GM20000 (cell line): ENCODE measurements at regions not wholly inside any gene's neighbourhood (a gene's known extent, or its start where the extent isn't known, plus 50 kb on each side); places are given as distances from the start of the nearest gene placed in this dataset.

Source experiments
- DNase-seq: peaks from one replicate; pipeline ENCODE4 v3.0.0; 2012; ENCODE audit warnings: low spot score
- TF ChIP-seq, protein P1 (sequence below): IDR thresholded peaks from 2 replicates; pipeline ENCODE4 v1.5.1; 2012; ENCODE audit warnings: mild to moderate bottlenecking, control low read depth; ENCODE audit errors: extremely low read depth, missing control alignments

DNA sequence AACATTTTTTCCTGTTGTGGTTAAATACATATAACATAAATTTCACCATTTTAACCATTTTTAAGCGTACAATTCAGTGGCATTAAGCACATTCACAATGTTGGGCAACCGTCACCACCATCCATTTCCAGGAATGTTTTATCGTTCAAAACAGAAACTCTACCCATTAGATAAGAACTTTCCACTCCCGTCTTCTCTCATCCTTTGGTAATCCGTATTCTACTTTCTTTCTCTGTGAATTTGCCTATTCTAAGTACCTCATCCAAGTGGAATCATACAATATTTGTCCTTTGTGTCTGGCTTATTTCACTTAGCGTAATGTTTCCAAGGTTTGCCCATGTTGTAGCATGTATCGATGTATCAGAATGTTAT is 336.0 kb downstream of the RRAGC start:
- TF ChIP-seq, protein P1, sequence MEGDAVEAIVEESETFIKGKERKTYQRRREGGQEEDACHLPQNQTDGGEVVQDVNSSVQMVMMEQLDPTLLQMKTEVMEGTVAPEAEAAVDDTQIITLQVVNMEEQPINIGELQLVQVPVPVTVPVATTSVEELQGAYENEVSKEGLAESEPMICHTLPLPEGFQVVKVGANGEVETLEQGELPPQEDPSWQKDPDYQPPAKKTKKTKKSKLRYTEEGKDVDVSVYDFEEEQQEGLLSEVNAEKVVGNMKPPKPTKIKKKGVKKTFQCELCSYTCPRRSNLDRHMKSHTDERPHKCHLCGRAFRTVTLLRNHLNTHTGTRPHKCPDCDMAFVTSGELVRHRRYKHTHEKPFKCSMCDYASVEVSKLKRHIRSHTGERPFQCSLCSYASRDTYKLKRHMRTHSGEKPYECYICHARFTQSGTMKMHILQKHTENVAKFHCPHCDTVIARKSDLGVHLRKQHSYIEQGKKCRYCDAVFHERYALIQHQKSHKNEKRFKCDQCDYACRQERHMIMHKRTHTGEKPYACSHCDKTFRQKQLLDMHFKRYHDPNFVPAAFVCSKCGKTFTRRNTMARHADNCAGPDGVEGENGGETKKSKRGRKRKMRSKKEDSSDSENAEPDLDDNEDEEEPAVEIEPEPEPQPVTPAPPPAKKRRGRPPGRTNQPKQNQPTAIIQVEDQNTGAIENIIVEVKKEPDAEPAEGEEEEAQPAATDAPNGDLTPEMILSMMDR, result no peak
- DNase-seq, result no peak

DNA sequence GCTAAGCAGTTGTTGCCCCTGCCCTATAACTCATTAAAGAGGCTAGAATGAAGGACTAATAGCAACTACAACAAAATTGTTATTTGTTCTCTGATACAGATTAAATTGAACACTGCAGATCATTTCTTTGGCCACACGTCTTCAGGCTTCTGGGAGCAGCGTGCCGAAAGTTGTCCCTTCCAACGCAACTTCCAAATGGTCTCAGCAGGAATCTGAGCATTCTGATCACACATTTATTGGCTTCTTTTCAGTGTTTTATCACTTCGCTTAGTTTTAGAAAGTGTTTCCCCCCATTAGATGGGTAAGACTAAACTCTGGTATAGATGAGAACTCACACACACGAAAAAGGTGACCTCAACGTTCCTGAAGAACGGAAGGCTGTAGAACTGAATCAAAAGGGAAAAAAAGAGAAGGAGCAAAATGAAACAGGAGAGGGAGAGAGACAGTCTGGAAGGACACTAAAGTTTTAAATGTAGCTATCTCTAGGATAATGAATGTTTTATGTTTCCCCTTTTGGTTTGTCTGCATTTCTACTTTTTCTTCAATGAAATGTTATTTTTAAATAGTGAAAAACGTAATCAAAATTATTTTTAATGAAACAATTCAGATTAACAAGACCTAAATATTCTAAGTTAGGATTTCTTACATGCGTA is 336.5 kb downstream of the RRAGC start:
- TF ChIP-seq, protein P1, result no peak
- DNase-seq, result no peak

DNA sequence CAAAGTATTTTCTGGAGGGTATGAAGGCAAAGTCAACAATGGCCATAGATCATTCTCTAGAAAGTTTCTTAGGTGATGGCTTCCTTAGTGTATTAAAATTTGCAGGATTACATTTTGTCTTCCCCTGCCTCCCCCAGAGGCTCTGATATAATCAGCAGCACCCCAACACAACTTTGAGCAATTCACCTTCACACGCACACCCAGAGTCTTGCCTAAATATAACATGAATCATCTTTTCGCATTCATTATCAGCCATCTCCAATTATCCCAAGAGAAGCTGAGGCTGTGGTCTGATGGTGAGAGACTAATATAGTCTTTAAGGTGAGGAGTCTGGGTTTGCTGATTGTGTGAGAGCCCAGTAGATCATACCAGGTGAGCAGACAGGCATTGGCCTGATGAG is 343.0 kb downstream of the RRAGC start:
- no peak for DNase-seq
- TF ChIP-seq, protein P1, result no peak

DNA sequence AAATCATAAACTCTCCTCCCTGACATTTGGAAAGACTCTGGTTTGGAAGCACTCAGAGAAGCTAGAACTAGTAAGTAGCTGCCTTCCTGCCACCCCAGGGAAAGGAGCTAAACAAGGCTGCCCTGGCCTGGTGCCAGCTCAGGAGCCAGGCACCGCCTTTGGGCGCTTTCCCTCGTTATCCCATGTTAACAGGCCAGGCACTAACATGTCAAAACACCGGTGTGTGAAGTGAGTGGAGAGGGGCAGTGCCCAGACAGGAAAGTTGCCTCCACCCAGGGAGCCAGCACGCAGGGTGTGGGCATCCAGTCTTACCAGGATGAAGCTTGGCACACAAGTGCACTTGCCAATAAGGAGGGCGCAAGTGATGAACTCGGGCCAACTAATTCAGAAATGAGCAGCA is 346.8 kb downstream of the RRAGC start:
- no peak for DNase-seq
- TF ChIP-seq, protein P1, result no peak

DNA sequence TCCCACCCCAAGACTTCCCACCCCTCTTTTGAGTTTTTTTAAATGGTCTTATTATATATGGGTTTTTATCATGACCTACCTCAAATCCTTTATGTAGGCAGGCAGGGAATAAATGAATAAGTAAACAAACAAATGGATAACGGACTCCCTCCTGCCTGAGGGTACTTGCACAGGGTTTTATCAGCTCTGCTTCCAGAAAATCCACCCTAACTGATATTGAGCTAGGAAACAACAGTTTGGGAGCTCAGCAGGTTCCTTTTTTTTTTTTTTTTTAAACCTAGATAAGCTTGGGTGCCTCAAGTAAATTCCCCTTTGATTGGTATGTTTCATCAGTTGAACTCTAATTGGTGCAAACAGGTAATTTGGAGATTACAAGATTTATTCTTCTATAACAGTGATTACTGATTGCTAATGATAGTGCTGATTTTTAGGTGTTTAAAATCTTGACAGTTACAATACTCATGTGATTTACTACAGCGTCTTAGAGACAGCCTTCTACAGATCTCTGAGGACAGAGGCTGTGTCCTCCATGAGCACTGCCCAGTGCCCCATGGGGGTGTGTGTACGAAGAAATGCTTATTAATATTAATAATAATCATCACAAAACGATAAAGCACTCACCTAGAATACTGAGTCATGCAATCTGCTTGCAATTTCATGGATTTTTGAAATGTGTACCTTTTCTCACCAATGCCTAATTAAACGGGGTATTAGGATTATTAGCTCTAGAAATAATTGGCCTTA is 347.4 kb downstream of the RRAGC start:
- no peak for DNase-seq
- TF ChIP-seq, protein P1, result no peak

DNA sequence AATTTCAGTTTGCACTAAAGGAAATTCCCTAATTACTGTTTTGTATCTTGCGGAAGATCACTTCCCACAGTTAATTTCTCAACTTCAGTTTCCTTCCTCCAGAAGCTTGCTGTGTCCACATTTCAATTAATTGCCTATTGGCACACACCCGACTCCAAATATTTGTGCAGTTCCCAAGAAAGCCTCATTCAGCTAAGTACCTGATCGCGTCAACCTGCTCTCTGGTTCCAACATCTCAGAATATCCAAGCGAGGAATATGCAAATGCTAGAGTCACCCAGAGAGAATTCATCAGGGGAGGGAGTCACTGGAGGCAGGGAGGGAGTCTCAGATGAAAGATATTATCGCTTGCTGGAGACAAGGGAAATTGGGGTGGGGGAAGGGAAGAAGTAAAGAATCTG is 351.3 kb downstream of the RRAGC start:
- TF ChIP-seq, protein P1, result no peak
- no peak for DNase-seq

DNA sequence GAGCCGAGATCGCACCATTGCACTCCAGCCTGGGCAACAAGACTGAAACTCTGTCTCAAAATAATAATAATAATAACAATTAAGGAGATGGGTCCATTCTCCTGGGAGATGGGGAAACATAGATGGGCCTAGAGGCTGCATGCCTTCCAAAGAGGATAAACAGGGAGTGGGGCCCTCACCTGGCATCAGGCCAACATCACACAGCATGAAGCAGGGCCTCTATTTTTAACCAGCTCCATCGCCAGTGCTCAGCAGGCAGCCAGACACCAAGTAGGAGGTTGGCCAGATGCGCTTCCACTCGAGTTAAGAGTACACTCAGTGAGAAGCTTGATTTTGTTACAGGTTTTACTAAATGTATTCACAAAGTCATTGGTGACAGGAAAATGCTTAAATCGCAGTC is 352.0 kb downstream of the RRAGC start:
- no peak for DNase-seq
- TF ChIP-seq, protein P1, result no peak
